Thymus (tissue), 11 donors: ENCODE measurements at regions not wholly inside any gene's neighbourhood (a gene's known extent, or its start where the extent isn't known, plus 50 kb on each side); places are given as distances from the start of the nearest gene placed in this dataset.

ENCODE experiments used
- DNase-seq, 9 donors: peaks; one replicate each; pipeline ENCODE4 v3.0.0-alpha.2; 2013; ENCODE audit warnings: low spot score in 9 of 9, low read depth in 6 of 9, missing footprints in 1 of 9
- H3K27ac ChIP-seq, 2 donors: one replicate each; pipeline ENCODE4 v1.5.1; 2013; ENCODE audit warnings: control low read depth in 1 of 2, low read depth in 1 of 2, low read length in 1 of 2, mild to moderate bottlenecking in 1 of 2, moderate library complexity in 1 of 2
- H3K27me3 ChIP-seq, 2 donors: one replicate each; pipeline ENCODE4 v1.5.1; 2013; ENCODE audit warnings: low read length in 1 of 2; ENCODE audit not compliant: control insufficient read depth in 2 of 2, insufficient read depth in 1 of 2
- H3K36me3 ChIP-seq, 2 donors: one replicate each; pipeline ENCODE4 v1.5.1; 2013; ENCODE audit warnings: low read length in 1 of 2, mild to moderate bottlenecking in 1 of 2, moderate library complexity in 1 of 2; ENCODE audit not compliant: control insufficient read depth in 2 of 2, insufficient read depth in 2 of 2
- H3K4me1 ChIP-seq, 2 donors: one replicate each; pipeline ENCODE4 v1.5.1; 2013; ENCODE audit warnings: low read length in 2 of 2; ENCODE audit not compliant: control insufficient read depth in 2 of 2, insufficient read depth in 2 of 2
- H3K4me3 ChIP-seq, 2 donors: one replicate each; pipeline ENCODE4 v1.5.1; 2013; ENCODE audit warnings: low read length in 2 of 2, control low read depth in 1 of 2, mild to moderate bottlenecking in 1 of 2
- H3K9me3 ChIP-seq, 2 donors: one replicate each; pipeline ENCODE4 v1.5.1; 2013; ENCODE audit warnings: low read length in 1 of 2, mild to moderate bottlenecking in 1 of 2; ENCODE audit not compliant: control insufficient read depth in 2 of 2, insufficient read depth in 1 of 2
- WGBS: extraction: QIAGEN DNeasy Blood & Tissue Kit; methylation state at CpG from one replicate; pipeline ENCODE4 v1.1.7; 2013; 5-methylcytosine and 5-hydroxymethylcytosine counted together
- donor health status: healthy.

- 94% methylated on average over 9 of the region's 9 CpGs for WGBS
- H3K27me3 ChIP-seq, result peaks cover 3 to 42% of the 10 kb centered on the region in 2 donors
- H3K4me3 ChIP-seq, result no peak overlapping the region
- peaks cover 3 to 20% of the 10 kb centered on the region in 2 donors for H3K4me1 ChIP-seq
- no peaks in the 10 kb centered on the region for H3K9me3 ChIP-seq
- DNase-seq, result no peak
- H3K36me3 ChIP-seq, result no peaks in the 10 kb centered on the region
- H3K27ac ChIP-seq, result no peak overlapping the region
Observed at GRCh38 chr17:77790143-77790829, 168.2 kb upstream of the TNRC6C start.

DNA sequence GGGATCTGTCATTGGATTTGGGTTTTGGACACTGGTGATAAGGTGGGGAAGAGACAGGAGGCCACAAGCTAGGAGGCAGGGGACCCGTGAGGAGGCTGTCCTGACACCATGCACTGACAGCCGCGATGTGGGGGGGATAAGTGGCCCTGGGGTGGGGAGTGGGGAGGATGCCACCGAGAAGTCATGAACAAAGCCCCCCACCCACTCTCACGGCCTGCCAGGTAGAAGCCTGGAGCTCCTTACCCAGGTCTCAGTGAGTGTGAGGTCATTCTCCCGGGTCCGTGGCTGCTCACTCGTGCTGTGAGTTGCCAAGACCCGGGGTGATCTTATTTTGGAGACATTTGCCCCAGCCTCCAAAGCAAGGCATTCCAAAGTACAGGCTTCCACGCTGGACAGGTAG lies 165.9 kb upstream of the TNRC6C start:
- Histone ChIP-seq H3K4me1 (peaks cover 0 to under 1% of the 10 kb centered on the region in 2 donors), H3K9me3 (no peaks in the 10 kb centered on the region), H3K27me3 (peaks cover 3 to 39% of the 10 kb centered on the region in 2 donors), H3K36me3 (no peaks in the 10 kb centered on the region), H3K27ac (no peak overlapping the region), H3K4me3 (no peak overlapping the region)
- DNase-seq, result no peak
- 96% methylated on average over 10 of the region's 10 CpGs for WGBS

DNA sequence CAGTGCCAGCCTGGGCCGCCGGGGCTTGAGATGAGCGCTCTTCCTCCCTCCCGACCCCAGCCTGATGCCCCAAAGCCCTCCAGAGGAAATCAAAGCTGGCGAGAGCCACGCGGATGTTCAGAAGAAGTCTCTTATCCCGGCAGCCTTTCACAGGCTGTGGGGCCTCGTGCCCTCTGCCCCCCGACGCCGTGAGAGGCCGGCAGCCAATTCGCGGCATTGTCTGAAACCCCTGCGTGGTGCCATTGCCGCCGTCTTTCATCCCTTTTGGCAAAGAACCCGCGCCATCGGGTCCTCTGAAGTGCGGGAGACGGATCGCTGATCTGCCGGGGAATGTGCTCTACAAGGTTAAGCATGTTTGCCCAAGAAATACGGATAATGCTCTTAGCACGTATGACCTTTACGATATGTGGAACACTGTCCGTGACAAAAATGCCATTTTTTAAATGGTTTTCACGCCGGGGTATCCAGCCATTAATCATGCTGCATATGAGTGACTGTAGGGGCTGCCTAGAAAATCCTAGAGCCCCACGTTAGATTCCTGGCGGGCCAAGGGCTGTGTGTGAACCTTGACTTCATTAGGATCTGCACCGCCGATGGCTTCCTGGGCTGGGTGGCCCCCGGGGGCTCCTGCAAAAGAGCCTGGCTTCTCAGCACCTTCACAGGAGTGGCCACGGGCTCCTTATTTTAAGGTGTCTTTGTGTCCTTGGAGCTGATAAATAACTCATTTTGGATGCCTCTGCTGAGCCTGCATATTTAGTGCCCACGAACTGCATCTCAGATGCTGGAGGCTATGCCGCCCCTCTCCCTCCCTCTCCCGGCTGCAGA lies 165.1 kb upstream of the TNRC6C start:
- Histone ChIP-seq H3K4me1 (no peaks in the 10 kb centered on the region), H3K4me3 (no peak overlapping the region), H3K27me3 (peaks cover 3 to 37% of the 10 kb centered on the region in 2 donors), H3K9me3 (no peaks in the 10 kb centered on the region), H3K27ac (no peak overlapping the region), H3K36me3 (no peaks in the 10 kb centered on the region)
- DNase-seq, result no peak
- WGBS, result 81% methylated on average over 40 of the region's 40 CpGs

- Histone ChIP-seq H3K4me1 (no peaks in the 10 kb centered on the region), H3K9me3 (no peaks in the 10 kb centered on the region), H3K4me3 (no peak overlapping the region), H3K27me3 (peaks cover 3 to 37% of the 10 kb centered on the region in 2 donors), H3K36me3 (no peaks in the 10 kb centered on the region), H3K27ac (no peak overlapping the region)
- DNase-seq, result no peak
- 96% methylated on average over 5 of the region's 5 CpGs for WGBS
Observed at GRCh38 chr17:77793971-77794235, 164.6 kb upstream of the TNRC6C start.

DNA sequence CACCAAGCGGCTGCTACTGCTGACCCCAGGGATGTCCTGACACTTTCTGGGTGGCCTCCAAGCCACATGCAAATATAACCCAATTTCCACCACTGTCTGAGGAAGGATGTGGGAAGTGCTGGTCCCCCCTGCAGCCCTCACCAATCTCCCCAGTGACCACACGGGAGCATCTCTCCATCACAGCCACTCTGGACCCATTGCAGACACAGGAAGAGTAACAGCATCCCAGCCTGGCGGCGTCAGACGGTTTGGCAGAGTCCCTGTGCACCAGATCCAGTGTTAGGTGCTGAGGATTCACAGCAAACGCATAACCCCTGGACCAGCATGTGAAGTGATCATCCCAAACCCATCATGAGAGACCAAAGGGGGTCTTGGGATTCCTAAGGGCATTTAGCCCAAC lies 163.7 kb upstream of the TNRC6C start:
- H3K4me1 ChIP-seq, result no peaks in the 10 kb centered on the region
- peaks cover 3 to 35% of the 10 kb centered on the region in 2 donors for H3K27me3 ChIP-seq
- H3K27ac ChIP-seq, result no peak overlapping the region
- no peaks in the 10 kb centered on the region for H3K36me3 ChIP-seq
- H3K4me3 ChIP-seq, result no peak overlapping the region
- WGBS, result 77% methylated on average over 6 of the region's 6 CpGs
- no peak for DNase-seq
- no peaks in the 10 kb centered on the region for H3K9me3 ChIP-seq

DNA sequence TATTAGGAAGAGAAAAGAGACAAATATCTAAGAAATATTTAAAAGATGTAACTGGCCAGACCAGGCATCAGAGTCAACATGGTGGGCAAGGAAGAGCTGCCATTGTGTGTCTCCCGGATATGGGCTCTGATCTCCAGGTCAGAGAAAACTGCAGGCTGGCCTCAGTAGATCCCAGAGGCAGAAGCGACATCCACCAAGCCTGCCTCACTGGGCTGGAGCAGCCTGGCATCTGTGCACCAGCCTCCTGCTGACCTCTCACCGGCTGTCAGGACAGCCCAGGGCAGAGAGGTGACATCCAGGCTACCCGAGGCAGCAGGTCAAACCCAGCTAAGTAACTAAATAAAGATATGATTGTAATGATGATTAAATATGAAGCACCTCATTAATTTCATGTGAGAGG lies 162.8 kb upstream of the TNRC6C start:
- Histone ChIP-seq H3K4me1 (no peaks in the 10 kb centered on the region), H3K36me3 (no peaks in the 10 kb centered on the region), H3K27me3 (peaks cover 3 to 27% of the 10 kb centered on the region in 2 donors), H3K27ac (no peak overlapping the region), H3K9me3 (no peaks in the 10 kb centered on the region), H3K4me3 (no peak overlapping the region)
- no peak for DNase-seq
- WGBS, result 96% methylated on average over 4 of the region's 4 CpGs

DNA sequence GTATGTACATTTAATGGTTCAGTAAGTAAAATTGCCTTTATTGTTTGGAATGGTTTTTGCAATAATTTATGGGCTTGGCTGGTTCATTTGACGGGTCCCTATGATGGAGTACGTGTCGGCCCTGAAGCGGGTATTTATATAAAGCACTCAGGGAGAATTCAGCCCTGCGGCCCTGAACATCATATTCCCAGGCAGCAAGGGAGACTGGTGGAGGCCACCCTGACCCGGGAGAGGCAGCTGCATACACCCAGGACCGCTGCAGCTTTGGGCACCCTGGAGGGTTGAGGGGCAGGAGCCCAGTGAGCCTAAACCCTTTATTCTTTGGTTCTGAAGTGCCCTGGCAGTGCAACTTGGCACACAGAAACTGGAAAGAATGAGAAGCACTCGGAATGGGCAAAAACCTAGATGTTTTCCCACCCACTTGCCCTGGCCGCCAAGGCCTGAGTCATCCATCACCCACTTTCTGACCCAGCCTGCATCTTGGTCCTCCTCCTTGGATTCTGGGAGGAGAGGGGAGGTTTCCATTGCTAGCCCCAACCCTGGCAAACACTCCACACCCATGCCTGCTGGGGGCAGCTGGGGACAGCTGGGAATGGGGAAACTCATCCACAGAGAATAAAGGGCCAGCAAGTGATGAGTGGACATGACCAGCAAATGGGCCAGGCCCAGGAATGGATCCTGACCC lies 162.2 kb upstream of the TNRC6C start:
- Histone ChIP-seq H3K4me3 (no peak overlapping the region), H3K36me3 (no peaks in the 10 kb centered on the region), H3K9me3 (no peaks in the 10 kb centered on the region), H3K27me3 (peaks cover 3 to 29% of the 10 kb centered on the region in 2 donors), H3K27ac (no peak overlapping the region), H3K4me1 (no peaks in the 10 kb centered on the region)
- WGBS, result 94% methylated on average over 9 of the region's 9 CpGs
- no peak for DNase-seq

DNA sequence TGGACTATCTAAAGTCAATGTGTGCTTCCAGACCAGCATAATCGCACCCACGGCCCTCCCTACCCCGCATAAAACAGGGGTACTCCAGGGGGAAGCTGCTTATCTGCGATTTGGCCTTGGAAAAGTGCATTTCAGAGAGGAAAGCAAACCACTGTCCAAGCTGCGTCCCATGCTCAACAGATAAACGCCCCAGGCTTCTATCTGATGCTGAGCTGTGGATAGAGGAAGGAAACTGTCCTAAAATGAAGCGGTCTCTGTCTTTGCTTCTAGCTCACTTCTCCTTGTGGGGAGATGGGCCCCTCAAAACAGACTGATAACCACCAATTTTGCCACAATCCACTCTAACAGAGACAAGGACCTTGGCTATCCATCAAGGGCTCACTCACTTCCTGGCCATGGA lies 160.5 kb upstream of the TNRC6C start:
- 77% methylated on average over 7 of the region's 7 CpGs for WGBS
- DNase-seq, result no peak
- peaks cover 3 to 37% of the 10 kb centered on the region in 2 donors for H3K27me3 ChIP-seq
- no peaks in the 10 kb centered on the region for H3K36me3 ChIP-seq
- peaks cover 0 to 16% of the 10 kb centered on the region in 2 donors for H3K4me1 ChIP-seq
- no peak overlapping the region for H3K4me3 ChIP-seq
- H3K9me3 ChIP-seq, result no peaks in the 10 kb centered on the region
- H3K27ac ChIP-seq, result no peak overlapping the region

DNA sequence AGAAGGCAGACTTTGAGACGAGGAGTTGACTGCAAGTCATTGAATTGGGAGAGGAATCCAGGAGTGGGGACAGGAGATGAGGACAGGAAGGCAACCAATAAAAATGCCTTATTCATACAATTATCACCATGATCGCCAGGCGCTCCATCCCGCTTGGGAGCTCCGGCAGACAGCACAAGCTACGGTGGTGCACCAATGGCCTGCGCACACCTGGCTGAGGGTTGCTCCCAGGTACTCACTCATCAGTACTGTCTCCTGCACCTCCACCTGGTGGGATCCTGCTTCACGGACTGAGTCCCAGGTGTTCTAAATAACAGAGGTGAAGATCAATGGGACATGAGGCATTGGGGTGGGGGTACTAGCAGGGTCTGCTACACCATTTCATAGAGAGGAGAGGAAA lies 160.0 kb upstream of the TNRC6C start:
- no peak for DNase-seq
- Histone ChIP-seq H3K4me3 (no peak overlapping the region), H3K36me3 (no peaks in the 10 kb centered on the region), H3K27me3 (peaks cover 3 to 37% of the 10 kb centered on the region in 2 donors), H3K27ac (no peak overlapping the region), H3K9me3 (no peaks in the 10 kb centered on the region), H3K4me1 (peaks cover 0 to 19% of the 10 kb centered on the region in 2 donors)
- WGBS, result 97% methylated on average over 8 of the region's 8 CpGs
